Upper lobe of left lung (tissue), 4 donors: ENCODE measurements at regions not wholly inside any gene's neighbourhood (a gene's known extent, or its start where the extent isn't known, plus 50 kb on each side); places are given as distances from the start of the nearest gene placed in this dataset.

Experiments
- POLR2A ChIP-seq, 4 donors: fragments of 450-650 bp; IDR thresholded peaks; one replicate each; pipeline ENCODE4 v1.5.1; 2016 to 2017; ENCODE audit warnings: antibody characterized with exemption in 4 of 4, mild to moderate bottlenecking in 2 of 4
- POLR2AphosphoS5 ChIP-seq, 2 donors: sonication (generic); formaldehyde crosslinking; IDR thresholded peaks; one replicate each; pipeline ENCODE4 v1.5.1; 2017; ENCODE audit warnings: antibody characterized with exemption in 2 of 2
- TF ChIP-seq, protein P1 (sequence below), 6 experiments: fragments of 450-650 bp in 4 of 6; fragments of 200-600 bp in 2 of 6; sonication (generic) in 2 of 6; IDR thresholded peaks; one replicate each; pipeline ENCODE4 v1.5.1; 2016 to 2019; ENCODE audit warnings: antibody characterized with exemption in 6 of 6

DNA sequence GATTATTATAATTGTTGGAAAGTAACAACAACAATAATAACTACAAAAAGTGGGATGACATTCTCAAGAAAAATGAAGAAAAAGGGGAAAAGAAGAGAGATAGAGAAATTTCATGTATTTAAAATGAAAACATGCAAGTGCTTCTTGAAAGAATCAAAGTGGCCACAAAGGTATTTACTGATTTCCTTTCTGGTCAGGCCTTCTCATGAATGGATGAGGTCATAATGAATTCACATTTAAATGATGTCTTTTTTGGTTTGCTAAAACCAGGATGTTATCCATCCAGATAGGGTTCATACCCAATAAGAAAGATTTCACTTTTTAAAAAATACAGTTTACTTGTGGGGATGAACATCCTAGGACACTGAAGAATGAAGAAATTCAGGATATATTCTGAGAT lies 446.4 kb upstream of the PTGER4 start:
- TF ChIP-seq, protein P1, sequence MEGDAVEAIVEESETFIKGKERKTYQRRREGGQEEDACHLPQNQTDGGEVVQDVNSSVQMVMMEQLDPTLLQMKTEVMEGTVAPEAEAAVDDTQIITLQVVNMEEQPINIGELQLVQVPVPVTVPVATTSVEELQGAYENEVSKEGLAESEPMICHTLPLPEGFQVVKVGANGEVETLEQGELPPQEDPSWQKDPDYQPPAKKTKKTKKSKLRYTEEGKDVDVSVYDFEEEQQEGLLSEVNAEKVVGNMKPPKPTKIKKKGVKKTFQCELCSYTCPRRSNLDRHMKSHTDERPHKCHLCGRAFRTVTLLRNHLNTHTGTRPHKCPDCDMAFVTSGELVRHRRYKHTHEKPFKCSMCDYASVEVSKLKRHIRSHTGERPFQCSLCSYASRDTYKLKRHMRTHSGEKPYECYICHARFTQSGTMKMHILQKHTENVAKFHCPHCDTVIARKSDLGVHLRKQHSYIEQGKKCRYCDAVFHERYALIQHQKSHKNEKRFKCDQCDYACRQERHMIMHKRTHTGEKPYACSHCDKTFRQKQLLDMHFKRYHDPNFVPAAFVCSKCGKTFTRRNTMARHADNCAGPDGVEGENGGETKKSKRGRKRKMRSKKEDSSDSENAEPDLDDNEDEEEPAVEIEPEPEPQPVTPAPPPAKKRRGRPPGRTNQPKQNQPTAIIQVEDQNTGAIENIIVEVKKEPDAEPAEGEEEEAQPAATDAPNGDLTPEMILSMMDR (IDR thresholded peaks at IDR 0.05) = no peak
- TF ChIP-seq POLR2A (IDR thresholded peaks at IDR 0.05) (no peak), POLR2AphosphoS5 (IDR thresholded peaks at IDR 0.05) (no peak)
